ENCODE measurements at regions not wholly inside any gene's neighbourhood (a gene's known extent, or its start where the extent isn't known, plus 50 kb on each side); places are given as distances from the start of the nearest gene placed in this dataset.

DNA sequence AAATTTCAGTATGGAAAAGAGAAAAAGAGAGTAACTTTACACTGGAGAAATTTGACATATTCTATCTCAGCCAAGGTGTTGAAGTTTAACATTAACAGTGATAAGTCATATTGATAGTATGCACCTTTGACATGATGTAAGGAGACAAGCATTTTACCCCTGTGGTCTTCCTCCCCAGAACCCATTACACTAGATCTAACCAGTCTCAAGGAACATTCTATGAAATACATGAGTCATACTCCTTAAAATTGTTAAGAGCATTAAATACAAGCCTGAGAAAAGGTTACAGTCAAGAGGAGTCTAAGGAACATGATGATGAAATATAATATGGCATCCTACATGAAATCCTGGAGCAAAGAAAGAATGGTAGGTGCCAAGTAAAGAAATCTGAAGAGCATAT lies 1151.3 kb upstream of the IGFBP7 start:
- TF ChIP-seq PPARA (CRISPR knock-in tag; IDR thresholded peaks at IDR 0.05; ENCODE audit: borderline replicate concordance) (no peak), ARNTL (CRISPR knock-in tag; IDR thresholded peaks at IDR 0.05; ENCODE audit: borderline replicate concordance, low read depth) (no peak), ZNF565 (CRISPR knock-in tag; conservative IDR thresholded peaks at IDR 0.05; ENCODE audit: low read depth) (no peak), ESRRG (CRISPR knock-in tag; IDR thresholded peaks at IDR 0.05) (no peak), ISL1 (CRISPR knock-in tag; IDR thresholded peaks at IDR 0.05) (no peak), RARB (CRISPR knock-in tag; IDR thresholded peaks at IDR 0.05) (no peak), GLIS3 (CRISPR knock-in tag; IDR thresholded peaks at IDR 0.05) (no peak), ZFP30 (CRISPR knock-in tag; IDR thresholded peaks at IDR 0.05) (no peak), ZNF8 (CRISPR knock-in tag; IDR thresholded peaks at IDR 0.05) (no peak), ZC3H10 (CRISPR knock-in tag; IDR thresholded peaks at IDR 0.05) (no peak), TCF4 (CRISPR knock-in tag; IDR thresholded peaks at IDR 0.05; ENCODE audit: borderline replicate concordance) (no peak)
- TF ChIP-seq, protein P1, sequence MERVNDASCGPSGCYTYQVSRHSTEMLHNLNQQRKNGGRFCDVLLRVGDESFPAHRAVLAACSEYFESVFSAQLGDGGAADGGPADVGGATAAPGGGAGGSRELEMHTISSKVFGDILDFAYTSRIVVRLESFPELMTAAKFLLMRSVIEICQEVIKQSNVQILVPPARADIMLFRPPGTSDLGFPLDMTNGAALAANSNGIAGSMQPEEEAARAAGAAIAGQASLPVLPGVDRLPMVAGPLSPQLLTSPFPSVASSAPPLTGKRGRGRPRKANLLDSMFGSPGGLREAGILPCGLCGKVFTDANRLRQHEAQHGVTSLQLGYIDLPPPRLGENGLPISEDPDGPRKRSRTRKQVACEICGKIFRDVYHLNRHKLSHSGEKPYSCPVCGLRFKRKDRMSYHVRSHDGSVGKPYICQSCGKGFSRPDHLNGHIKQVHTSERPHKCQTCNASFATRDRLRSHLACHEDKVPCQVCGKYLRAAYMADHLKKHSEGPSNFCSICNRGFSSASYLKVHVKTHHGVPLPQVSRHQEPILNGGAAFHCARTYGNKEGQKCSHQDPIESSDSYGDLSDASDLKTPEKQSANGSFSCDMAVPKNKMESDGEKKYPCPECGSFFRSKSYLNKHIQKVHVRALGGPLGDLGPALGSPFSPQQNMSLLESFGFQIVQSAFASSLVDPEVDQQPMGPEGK (CRISPR knock-in tag; IDR thresholded peaks at IDR 0.05; ENCODE audit: borderline replicate concordance), result no peak
- TF ChIP-seq, protein P2, sequence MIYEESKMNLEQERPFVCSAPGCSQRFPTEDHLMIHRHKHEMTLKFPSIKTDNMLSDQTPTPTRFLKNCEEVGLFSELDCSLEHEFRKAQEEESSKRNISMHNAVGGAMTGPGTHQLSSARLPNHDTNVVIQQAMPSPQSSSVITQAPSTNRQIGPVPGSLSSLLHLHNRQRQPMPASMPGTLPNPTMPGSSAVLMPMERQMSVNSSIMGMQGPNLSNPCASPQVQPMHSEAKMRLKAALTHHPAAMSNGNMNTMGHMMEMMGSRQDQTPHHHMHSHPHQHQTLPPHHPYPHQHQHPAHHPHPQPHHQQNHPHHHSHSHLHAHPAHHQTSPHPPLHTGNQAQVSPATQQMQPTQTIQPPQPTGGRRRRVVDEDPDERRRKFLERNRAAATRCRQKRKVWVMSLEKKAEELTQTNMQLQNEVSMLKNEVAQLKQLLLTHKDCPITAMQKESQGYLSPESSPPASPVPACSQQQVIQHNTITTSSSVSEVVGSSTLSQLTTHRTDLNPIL (CRISPR knock-in tag; IDR thresholded peaks at IDR 0.05; ENCODE audit: low read depth), result no peak
- TF ChIP-seq, protein P3, sequence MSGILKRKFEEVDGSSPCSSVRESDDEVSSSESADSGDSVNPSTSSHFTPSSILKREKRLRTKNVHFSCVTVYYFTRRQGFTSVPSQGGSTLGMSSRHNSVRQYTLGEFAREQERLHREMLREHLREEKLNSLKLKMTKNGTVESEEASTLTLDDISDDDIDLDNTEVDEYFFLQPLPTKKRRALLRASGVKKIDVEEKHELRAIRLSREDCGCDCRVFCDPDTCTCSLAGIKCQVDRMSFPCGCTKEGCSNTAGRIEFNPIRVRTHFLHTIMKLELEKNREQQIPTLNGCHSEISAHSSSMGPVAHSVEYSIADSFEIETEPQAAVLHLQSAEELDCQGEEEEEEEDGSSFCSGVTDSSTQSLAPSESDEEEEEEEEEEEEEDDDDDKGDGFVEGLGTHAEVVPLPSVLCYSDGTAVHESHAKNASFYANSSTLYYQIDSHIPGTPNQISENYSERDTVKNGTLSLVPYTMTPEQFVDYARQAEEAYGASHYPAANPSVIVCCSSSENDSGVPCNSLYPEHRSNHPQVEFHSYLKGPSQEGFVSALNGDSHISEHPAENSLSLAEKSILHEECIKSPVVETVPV (CRISPR knock-in tag; IDR thresholded peaks at IDR 0.05), result no peak

Measured in SK-N-SH treated with all-trans-retinoic acid at 6 μM for 48 hours (cell line).